ENCODE measurements at regions not wholly inside any gene's neighbourhood (a gene's known extent, or its start where the extent isn't known, plus 50 kb on each side); places are given as distances from the start of the nearest gene placed in this dataset.

GRCh38 chr4:14878681-14879080 lies 123.6 kb upstream of the CPEB2 start:
- TF ChIP-seq, protein P1, sequence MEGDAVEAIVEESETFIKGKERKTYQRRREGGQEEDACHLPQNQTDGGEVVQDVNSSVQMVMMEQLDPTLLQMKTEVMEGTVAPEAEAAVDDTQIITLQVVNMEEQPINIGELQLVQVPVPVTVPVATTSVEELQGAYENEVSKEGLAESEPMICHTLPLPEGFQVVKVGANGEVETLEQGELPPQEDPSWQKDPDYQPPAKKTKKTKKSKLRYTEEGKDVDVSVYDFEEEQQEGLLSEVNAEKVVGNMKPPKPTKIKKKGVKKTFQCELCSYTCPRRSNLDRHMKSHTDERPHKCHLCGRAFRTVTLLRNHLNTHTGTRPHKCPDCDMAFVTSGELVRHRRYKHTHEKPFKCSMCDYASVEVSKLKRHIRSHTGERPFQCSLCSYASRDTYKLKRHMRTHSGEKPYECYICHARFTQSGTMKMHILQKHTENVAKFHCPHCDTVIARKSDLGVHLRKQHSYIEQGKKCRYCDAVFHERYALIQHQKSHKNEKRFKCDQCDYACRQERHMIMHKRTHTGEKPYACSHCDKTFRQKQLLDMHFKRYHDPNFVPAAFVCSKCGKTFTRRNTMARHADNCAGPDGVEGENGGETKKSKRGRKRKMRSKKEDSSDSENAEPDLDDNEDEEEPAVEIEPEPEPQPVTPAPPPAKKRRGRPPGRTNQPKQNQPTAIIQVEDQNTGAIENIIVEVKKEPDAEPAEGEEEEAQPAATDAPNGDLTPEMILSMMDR (IDR thresholded peaks at IDR 0.05) = no peak
- TF ChIP-seq POLR2A (IDR thresholded peaks at IDR 0.05) = no peak
